ENCODE measurements at regions not wholly inside any gene's neighbourhood (a gene's known extent, or its start where the extent isn't known, plus 50 kb on each side); places are given as distances from the start of the nearest gene placed in this dataset.

- TF ChIP-seq CTCF (IDR thresholded peaks at IDR 0.05; ENCODE audit: low read depth, low read length, poor library complexity, severe bottlenecking) = no peak
- no peak for TF ChIP-seq EZH2phosphoT487 (IDR thresholded peaks at IDR 0.05; ENCODE audit: borderline replicate concordance, low read length)
Measured at GRCh38 chr13:55528434-55528833, 1612.3 kb upstream of the PRR20A start.
